Stimulated activated CD4-positive, alpha-beta T cell treated with anti-CD3 and anti-CD28 coated beads, Interleukin-15, amount 100 ng/mL, for 24 hours (primary cell): ENCODE measurements at regions not wholly inside any gene's neighbourhood (a gene's known extent, or its start where the extent isn't known, plus 50 kb on each side); places are given as distances from the start of the nearest gene placed in this dataset.

Experiments
- DNase-seq: peaks from one replicate; pipeline ENCODE4 v3.0.0-alpha.2; 2020

GRCh38 chr15:81987628-81988027, 58.2 kb downstream of the MEX3B start:
- DNase-seq, result no peak

GRCh38 chr15:81983497-81983896, 62.3 kb downstream of the MEX3B start:
- DNase-seq, result no peak

- DNase-seq, result no peak
Measured at GRCh38 chr15:81982808-81983207, 63.0 kb downstream of the MEX3B start.

GRCh38 chr15:81981908-81982307, 63.9 kb downstream of the MEX3B start:
- no peak for DNase-seq

GRCh38 chr15:81977464-81977863, 68.4 kb downstream of the MEX3B start:
- no peak for DNase-seq

- DNase-seq, result no peak
Measured at GRCh38 chr15:81968691-81969090, 77.1 kb downstream of the MEX3B start.

GRCh38 chr15:81966631-81967030, 79.2 kb downstream of the MEX3B start:
- DNase-seq, result no peak

- no peak for DNase-seq
Measured at GRCh38 chr15:81962482-81962881, 83.3 kb downstream of the MEX3B start.

GRCh38 chr15:81959196-81959595, 86.6 kb downstream of the MEX3B start:
- DNase-seq, result no peak

- DNase-seq, result no peak
Measured at GRCh38 chr15:81957698-81958097, 88.1 kb downstream of the MEX3B start.

- DNase-seq, result no peak
Measured at GRCh38 chr15:81955382-81956062, 90.3 kb downstream of the MEX3B start.

GRCh38 chr15:81954158-81954783, 91.5 kb downstream of the MEX3B start:
- DNase-seq, result no peak

GRCh38 chr15:81950841-81951414, 94.9 kb downstream of the MEX3B start:
- no peak for DNase-seq

GRCh38 chr15:81948751-81949150, 97.1 kb downstream of the MEX3B start:
- peak; percentile 7 for DNase-seq

GRCh38 chr15:81948222-81948621, 97.6 kb downstream of the MEX3B start:
- DNase-seq, result no peak

GRCh38 chr15:81947548-81947947, 98.3 kb downstream of the MEX3B start:
- no peak for DNase-seq

GRCh38 chr15:81945014-81945615, 100.7 kb downstream of the MEX3B start:
- no peak for DNase-seq

GRCh38 chr15:81942655-81943195, 103.1 kb downstream of the MEX3B start:
- no peak for DNase-seq

- no peak for DNase-seq
Measured at GRCh38 chr15:81942157-81942556, 103.7 kb downstream of the MEX3B start.

- no peak for DNase-seq
Measured at GRCh38 chr15:81941479-81941878, 104.3 kb downstream of the MEX3B start.

- no peak for DNase-seq
Measured at GRCh38 chr15:81940467-81941451, 105.1 kb downstream of the MEX3B start.
